HG03565 (cell line): ENCODE measurements at regions not wholly inside any gene's neighbourhood (a gene's known extent, or its start where the extent isn't known, plus 50 kb on each side); places are given as distances from the start of the nearest gene placed in this dataset.
"Not testable (repeated sequence)": the region's sequence is repeated elsewhere in the genome, so short reads cannot be mapped to it uniquely, and the experiment has no call there.

Experiments used
- ATAC-seq: cut with Tn5 transposase; IDR thresholded peaks from one replicate; pipeline ENCODE4 v1.9.1; 2021; ENCODE audit warnings: mild to moderate bottlenecking, moderate library complexity; ENCODE audit not compliant: unreplicated experiment

GRCh38 chr1:221285458-221286210 lies 406.4 kb downstream of the HLX start:
- ATAC-seq: not testable (repeated sequence)

- ATAC-seq: no peak
Observed at GRCh38 chr1:221286399-221286798, 407.2 kb downstream of the HLX start.

- ATAC-seq: no peak
Observed at GRCh38 chr1:221289103-221289502, 409.9 kb downstream of the HLX start.

GRCh38 chr1:221290669-221291068 lies 411.4 kb downstream of the HLX start:
- no peak for ATAC-seq

- ATAC-seq: no peak
Observed at GRCh38 chr1:221291113-221291512, 411.9 kb downstream of the HLX start.

GRCh38 chr1:221292652-221293051 lies 413.4 kb downstream of the HLX start:
- ATAC-seq: no peak

GRCh38 chr1:221294242-221294641 lies 415.0 kb downstream of the HLX start:
- no peak for ATAC-seq

GRCh38 chr1:221302357-221302756 lies 423.1 kb downstream of the HLX start:
- ATAC-seq: no peak

- no peak for ATAC-seq
Observed at GRCh38 chr1:221302810-221303209, 423.6 kb downstream of the HLX start.

- ATAC-seq: no peak
Observed at GRCh38 chr1:221303623-221304022, 424.4 kb downstream of the HLX start.

- no peak for ATAC-seq
Observed at GRCh38 chr1:221306239-221306638, 427.0 kb downstream of the HLX start.

GRCh38 chr1:221308534-221309511 lies 429.6 kb downstream of the HLX start:
- no peak for ATAC-seq

GRCh38 chr1:221309723-221310122 lies 430.5 kb downstream of the HLX start:
- ATAC-seq: no peak

GRCh38 chr1:221310180-221310579 lies 430.9 kb downstream of the HLX start:
- no peak for ATAC-seq

GRCh38 chr1:221315330-221315729 lies 426.6 kb downstream of the DUSP10 start:
- no peak for ATAC-seq

GRCh38 chr1:221316491-221317056 lies 425.3 kb downstream of the DUSP10 start:
- no peak for ATAC-seq

GRCh38 chr1:221317537-221317936 lies 424.4 kb downstream of the DUSP10 start:
- ATAC-seq: no peak

- no peak for ATAC-seq
Observed at GRCh38 chr1:221327954-221328353, 413.9 kb downstream of the DUSP10 start.

GRCh38 chr1:221328371-221328770 lies 413.5 kb downstream of the DUSP10 start:
- no peak for ATAC-seq

GRCh38 chr1:221331273-221332183 lies 410.4 kb downstream of the DUSP10 start:
- no peak for ATAC-seq
